Femur (tissue), 1 donor: ENCODE measurements at regions not wholly inside any gene's neighbourhood (a gene's known extent, or its start where the extent isn't known, plus 50 kb on each side); places are given as distances from the start of the nearest gene placed in this dataset.

Experiments
- DNase-seq: peaks from one replicate; pipeline ENCODE4 v3.0.0-alpha.2; 2017

GRCh38 chr10:10865303-10865702, 152.4 kb upstream of the CELF2 start:
- DNase-seq, result no peak

- no peak for DNase-seq
Measured at GRCh38 chr10:10865913-10866312, 151.8 kb upstream of the CELF2 start.

- no peak for DNase-seq
Measured at GRCh38 chr10:10869592-10869991, 148.1 kb upstream of the CELF2 start.

GRCh38 chr10:10870523-10871241, 147.0 kb upstream of the CELF2 start:
- DNase-seq, result no peak

- no peak for DNase-seq
Measured at GRCh38 chr10:10871352-10871751, 146.3 kb upstream of the CELF2 start.

- peak; percentile 61 for DNase-seq
Measured at GRCh38 chr10:10872035-10872673, 145.5 kb upstream of the CELF2 start.

GRCh38 chr10:10872764-10873163, 144.9 kb upstream of the CELF2 start:
- no peak for DNase-seq

GRCh38 chr10:10873289-10873688, 144.4 kb upstream of the CELF2 start:
- no peak for DNase-seq

- DNase-seq, result no peak
Measured at GRCh38 chr10:10873915-10874314, 143.8 kb upstream of the CELF2 start.

- no peak for DNase-seq
Measured at GRCh38 chr10:10878963-10879362, 138.7 kb upstream of the CELF2 start.

GRCh38 chr10:10881117-10881813, 136.4 kb upstream of the CELF2 start:
- no peak for DNase-seq

GRCh38 chr10:10883737-10884136, 133.9 kb upstream of the CELF2 start:
- DNase-seq, result no peak

- no peak for DNase-seq
Measured at GRCh38 chr10:10886861-10887531, 130.7 kb upstream of the CELF2 start.

- DNase-seq, result peak; percentile 45
Measured at GRCh38 chr10:10891124-10892082, 126.3 kb upstream of the CELF2 start.

- no peak for DNase-seq
Measured at GRCh38 chr10:10892290-10892875, 125.3 kb upstream of the CELF2 start.

- DNase-seq, result no peak
Measured at GRCh38 chr10:10897400-10897799, 120.3 kb upstream of the CELF2 start.

GRCh38 chr10:10901906-10902305, 115.8 kb upstream of the CELF2 start:
- no peak for DNase-seq

- DNase-seq, result no peak
Measured at GRCh38 chr10:10902951-10903350, 114.7 kb upstream of the CELF2 start.

- DNase-seq, result no peak
Measured at GRCh38 chr10:10903620-10904019, 114.1 kb upstream of the CELF2 start.

GRCh38 chr10:10910634-10911033, 107.0 kb upstream of the CELF2 start:
- no peak for DNase-seq

- no peak for DNase-seq
Measured at GRCh38 chr10:10911035-10911434, 106.6 kb upstream of the CELF2 start.

GRCh38 chr10:10911471-10911921, 106.2 kb upstream of the CELF2 start:
- DNase-seq, result peak; percentile 85
